ENCODE measurements at regions not wholly inside any gene's neighbourhood (a gene's known extent, or its start where the extent isn't known, plus 50 kb on each side); places are given as distances from the start of the nearest gene placed in this dataset.

DNA sequence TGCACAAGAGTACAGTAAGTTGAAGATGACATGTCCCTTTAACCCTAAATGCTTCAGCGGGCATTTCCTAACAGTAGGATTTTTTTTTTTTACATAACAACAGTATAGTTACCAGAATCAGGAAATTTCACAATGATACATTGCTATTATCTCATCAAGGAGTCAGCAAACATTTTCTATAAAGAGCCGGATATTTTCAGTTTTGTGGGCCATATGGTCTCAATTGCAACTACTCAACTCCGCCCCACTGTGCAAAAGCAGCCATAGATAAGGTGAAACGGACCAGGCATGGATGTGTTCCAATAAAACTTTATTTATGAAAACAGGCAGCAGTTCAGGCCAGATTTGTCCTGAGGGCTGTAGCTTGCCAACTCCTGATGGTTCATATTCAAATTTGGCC, 130.6 kb downstream of the SMAD6 start:
- FAIRE-seq: no peak

DNA sequence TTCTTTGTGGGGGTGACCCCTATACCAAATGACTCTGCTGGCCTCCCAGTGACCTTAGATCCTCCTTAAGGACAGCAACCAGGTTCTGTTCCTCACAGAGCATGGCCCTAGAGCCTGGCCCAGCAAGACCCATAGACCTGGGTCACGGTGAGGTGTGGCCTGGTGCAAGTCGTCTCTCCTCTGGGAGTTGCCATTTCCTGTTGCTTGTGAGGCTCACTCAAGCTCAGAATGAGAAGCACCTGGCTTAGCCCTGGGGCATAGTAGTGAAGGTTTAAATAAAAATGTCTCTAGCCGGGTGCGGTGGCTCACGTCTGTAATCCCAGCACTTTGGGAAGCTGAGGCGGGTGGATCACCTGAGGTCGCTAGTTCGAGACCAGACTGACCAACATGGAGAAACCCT, 131.3 kb downstream of the SMAD6 start:
- FAIRE-seq: no peak

DNA sequence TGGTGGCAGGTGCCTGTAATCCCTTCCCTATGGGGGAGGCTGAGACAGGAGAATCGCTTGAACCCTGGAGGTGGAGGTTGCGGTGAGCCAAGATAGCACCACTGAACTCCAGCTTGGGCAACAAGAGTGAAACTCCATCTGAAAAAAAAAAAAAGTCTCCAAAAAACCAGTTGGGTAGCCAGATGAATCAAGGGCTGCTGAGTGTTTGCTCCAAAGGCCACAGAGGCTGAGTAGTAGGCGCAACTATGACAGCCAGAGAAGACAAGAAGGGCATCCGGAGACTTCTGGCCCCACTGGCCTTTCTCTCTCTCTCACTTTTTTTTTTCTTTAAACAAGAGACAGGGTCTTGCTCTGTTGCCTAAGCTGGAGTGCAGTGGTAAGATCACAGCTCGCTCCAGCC, 131.8 kb downstream of the SMAD6 start:
- no peak for FAIRE-seq

DNA sequence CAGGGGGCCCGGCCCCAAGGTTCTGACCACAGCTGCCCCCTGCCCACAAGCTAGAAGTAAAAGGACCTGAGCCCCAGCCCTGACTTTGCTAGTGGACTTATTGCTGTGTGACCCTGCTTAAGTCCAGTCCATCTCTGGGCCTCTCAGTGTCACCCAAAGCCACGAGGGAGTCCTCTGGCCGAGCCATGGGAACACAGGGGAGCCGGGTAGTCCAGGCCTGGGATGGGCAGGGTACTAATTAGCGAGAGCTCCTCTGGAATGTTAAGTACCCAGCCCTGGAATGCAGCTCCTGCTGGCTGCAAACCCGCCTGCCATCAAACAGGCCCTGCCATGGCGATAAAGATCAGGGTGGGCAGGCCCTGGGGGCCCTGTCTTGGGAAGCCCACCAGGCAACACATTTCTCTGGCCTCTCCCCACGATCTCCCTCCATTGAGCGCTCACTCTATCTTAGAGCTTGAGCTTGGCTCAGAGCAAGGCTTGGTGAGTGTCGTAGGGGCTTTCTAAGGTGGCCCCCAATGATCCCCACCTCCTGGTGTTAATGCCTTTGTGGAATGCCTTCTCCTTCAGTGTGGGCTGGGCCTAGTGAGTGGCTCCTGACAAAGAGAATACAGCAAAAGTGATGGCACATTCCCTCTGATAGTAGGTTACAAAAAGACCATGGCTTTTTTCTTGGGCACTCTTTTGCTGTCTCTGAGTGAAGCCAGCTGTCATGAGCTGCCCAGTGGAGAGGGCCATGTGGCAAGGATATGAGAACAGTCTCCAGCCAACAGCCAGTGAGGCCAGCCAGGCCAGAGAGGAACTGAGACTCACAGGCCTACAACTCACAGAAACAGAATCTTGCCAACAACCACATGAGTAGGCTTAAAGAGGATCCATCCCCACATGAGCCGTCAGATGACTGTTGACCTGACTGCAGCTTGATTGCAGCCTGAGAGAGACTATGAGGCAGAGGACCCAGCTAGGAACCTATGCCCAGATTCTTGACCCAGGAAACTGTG, 133.1 kb downstream of the SMAD6 start:
- no peak for FAIRE-seq

DNA sequence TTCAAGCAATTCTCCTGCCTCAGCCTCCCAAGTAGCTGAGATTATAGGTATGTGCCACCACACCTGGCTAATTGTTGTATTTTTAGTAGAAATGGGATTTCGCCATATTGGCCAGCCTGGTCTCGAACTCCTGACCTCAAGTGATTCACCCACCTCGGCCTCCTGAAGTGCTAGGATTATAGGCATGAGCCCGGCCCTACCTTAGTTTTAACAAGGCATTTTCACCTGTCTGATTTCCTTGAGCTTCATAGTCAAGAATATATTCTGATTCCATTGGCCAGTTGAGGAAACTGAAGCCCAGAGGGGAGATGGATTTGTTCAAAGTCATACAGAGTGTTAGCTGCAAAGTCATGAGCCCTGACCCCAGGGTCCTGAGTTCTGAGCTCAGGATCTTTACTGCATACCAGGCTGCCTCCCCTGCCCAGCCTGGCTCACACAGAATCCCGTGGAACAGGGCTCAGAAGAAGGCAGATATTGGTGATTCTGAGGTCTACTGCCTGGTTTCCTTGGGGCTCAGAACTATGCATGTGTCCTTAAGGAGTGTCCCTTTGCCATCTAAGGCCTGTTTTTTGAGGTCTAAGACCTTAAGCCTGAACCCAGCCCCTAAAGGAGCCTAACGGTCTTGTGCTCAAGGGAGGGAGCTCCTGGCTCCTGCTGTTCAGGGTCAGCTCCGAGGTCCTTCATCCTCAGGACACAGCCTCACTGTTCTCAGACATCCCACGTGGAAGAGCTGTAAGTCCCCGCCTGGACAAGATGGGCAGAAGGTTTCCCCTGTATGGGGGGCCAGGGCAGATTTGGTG, 134.4 kb downstream of the SMAD6 start:
- no peak for FAIRE-seq

DNA sequence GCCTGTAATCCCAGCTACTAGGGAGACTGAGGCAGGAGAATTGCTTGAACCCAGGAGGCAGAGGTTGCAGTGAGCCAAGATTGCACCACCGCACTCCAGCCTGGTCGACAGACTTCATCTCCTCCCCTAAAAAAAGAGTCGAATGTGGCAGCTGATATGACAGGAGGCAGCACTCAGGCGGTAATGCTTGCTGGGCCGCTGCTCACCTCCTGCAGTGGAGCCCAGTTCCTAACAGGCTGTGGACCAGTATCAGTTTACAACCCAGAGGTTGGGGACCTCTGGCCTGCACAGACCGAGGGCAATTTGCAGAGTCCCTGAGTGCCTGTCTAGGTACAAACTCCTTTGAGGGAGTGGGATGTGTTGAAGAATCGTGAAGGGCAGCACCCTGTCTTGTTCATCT, 136.2 kb downstream of the SMAD6 start:
- no peak for FAIRE-seq

DNA sequence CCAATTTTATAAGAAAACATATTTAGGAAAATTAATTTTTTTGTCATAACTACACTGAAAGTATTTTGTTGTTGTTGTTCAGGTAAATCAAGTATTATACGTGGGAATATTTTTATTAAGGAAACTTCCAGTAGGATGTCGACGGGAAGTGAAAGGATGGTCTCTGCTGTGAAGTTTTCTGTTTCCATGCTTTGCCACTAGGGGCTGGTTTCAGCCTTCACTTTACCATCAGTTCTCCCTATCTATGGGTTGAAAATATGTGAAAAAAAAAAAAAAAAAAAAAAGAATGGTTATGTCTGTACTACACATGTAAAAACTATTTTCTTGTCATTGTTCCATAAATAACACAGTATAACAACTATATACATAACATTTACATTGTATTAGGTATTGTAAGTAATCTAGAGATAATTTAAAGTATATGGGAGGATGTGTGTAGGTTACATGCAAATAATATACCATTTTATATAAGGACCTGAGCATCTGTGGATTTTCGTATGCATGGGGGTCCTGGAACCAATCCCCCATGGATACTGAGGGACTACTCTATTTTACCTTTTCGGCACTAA, 136.7 kb downstream of the SMAD6 start:
- FAIRE-seq: peak; percentile 80

DNA sequence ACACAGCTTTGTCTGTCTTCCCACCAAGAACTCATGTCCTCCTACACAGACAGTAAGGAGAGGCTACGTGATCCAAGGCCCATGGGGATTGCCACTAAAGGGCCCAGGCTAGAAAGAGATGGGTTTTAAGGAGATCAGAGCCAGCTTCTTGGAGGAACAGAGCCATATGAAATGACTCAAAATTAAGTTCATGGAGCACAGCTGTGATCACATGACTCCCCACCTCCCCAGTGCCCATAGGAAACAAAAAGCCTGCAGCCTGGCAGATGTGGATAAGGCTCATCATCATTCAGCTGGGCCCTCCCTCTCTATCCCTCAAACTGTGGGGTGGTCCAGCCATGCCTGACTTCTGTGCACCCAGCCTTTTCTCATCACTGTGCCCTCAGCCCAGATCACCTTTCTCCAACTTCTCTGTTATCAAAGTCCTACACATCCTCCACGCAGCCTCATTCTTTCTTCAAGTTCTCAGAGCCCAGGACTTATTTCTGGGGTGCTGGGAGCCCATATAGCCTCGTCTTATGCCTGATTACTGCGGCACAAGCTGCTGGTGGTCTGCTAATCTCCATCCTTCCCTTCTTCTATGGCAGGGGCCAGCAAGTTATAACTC, 137.6 kb downstream of the SMAD6 start:
- FAIRE-seq: no peak

DNA sequence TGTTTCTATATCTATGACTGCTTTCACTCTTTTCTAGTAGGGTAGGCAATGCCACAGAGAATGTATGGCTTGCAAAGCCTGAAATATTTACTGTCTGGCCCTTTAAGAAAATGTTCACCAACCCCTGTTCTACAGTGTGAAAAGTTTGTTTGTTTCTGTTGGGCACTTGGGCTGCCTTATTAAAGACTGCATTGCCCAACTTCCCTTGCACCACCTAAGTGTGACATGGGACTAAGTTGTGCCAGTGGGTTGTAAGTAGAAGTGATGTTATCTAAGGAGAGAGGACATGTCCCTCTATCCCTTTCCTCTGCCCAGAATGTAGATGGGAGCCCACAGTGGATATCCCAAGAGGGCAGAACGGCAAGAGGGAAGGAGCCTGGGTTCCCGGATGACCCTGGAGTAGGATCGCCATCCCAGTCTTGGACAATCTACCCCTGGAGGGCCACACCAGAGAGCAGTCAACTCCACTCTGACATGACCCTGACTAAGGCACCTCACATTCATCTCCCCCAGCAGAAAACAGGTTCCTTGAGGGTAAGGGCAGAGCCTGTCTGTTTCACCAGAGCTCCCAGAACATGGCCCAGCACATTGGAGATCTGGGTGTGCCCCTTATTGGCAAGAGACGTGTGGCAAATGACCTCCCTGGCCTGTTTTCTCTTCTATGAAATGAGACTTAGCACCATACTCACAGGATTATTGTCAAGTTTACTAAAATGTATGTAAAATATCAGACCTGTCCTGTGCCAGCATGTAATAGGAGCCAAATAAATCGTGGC, 138.8 kb downstream of the SMAD6 start:
- no peak for FAIRE-seq

DNA sequence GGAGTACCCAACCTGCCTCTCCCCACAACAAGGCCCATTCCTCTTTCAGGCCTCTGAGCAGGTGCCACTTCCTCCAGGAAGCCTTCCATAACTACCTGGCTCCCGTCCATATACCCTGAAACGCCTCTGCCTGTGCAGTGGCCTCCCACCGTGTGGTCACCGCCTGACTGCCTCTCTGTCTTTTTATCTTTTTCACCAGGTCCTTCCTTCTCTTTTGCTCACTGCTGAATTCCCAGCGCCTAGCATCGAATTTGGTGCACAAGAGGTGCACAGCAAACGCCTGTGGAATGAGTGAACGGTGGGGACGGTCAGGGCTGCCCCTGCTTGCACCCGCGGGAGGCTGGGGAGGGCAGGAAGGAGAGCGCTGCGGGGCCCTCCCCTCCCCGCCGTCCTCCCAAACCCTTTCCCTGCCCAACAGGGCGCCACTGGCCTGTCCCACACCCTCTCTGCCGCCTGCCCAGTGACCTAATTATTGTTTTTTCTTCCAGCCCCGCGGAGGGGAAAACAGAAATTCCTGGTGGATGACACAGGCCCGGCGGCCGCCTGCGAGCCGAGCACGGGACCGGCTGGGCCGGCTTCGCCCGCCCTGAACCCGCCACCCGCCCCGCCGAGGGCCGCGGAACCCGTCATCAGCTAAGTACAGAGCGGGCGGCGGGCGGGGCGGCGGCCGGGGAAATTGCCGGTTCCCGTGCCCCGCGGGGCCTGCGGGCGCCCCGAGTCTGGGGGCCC, 140.1 kb downstream of the SMAD6 start:
- no peak for FAIRE-seq

DNA sequence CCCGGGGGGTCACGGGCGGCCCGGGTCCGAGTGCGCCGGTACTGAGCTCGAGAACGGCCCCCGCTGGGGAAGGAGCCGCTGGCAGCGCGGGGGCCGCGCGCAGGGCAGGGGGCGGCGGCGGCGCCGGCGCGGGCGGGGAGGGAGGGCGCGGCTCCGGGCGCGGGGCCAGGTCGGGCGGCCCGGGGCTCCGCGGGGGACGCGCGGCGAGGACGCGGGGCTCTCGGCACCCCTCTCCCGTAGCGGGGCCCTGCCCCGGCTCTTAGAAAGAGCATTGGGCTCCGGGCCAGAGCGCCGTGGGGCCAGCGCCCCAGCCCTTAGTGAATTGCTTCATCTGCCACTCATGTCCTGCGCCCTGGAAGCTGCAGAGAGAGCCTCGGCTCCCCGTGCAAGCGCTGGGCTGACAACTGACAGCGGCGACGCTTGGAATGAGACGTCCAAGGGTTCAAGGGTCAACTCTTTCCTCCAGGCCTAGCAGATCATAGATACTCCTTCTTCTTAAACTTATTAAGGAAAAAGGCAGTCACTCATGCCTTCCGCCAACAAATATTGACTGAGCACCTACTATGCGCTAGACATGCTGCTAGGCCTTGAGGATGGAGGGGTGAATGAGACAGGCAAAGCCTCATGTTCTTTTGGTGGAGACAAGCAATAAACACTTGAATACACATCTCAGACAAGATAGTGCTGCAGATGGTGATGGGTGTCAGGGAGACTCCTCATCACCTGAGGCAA, 140.8 kb downstream of the SMAD6 start:
- no peak for FAIRE-seq

DNA sequence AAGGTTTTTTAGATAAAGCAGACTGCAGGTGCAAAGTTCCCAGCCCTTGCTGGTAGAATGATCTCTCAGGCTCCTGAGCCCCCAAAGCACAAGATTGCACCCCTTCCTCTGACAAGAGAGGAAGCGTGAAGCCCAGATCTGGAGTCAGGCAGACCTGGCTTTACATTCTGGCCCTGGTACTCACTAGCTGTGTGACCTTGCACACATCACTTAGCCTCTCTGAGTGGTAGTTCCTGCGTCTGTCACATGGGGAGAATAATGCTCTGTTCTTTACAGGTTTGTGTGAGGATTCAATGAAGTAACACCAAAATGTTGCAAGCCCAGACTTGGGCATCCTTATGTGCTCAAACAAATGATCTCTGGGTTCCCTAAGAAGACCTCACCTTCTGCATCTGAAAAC, 141.5 kb downstream of the SMAD6 start:
- FAIRE-seq: no peak

DNA sequence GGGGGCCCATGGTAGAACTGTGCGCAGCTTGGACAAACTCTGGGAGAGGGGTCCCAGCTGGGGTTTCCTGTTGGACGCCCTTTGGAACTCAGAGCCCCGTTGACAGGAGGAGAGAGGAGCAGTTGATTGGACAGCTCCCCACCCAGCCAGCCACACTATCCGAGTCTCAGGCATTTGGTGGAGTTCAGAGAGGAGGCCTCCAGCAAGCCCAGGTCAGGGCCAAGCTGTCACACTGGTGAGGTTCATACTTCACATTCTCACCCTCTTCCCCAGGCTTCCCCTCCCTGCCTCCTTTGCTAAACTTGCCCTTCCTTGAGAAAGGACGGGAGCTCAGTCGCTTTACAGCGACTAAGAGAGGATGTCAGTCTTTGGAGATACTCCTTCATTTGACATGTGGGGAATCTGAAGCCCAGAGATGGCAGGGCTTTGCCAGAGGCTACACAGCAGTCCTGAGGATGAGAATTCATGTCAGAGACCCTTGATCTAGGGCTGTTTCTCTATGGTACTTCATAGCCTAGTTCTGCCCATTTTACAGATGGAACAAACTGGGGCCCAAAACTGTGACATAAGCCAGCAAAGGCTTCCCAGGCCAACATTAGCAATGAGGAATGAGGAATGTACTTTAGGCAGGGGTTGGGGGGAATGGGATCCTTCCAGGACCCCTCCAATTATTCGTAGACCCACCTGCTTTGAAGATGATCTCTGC, 142.2 kb downstream of the SMAD6 start:
- no peak for FAIRE-seq

DNA sequence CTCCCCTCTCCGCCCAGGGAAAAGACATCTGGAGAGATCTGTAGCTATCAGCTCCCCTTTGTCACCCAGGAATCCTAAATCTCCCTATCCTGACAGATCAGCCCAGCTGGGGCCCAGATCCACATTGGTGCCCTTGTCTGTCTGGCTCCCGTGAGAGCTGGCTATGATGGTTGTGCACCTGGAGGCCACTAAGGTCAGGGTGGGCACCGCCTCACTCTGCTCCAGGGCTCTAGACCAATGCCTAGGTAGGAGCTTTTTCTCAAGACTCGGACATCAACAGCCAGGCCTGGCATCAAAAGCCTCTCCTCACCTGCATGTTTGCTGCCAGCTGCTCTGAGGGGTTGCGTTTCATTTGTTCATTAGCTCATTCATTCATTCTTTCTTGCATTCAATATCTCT, 142.7 kb downstream of the SMAD6 start:
- no peak for FAIRE-seq

DNA sequence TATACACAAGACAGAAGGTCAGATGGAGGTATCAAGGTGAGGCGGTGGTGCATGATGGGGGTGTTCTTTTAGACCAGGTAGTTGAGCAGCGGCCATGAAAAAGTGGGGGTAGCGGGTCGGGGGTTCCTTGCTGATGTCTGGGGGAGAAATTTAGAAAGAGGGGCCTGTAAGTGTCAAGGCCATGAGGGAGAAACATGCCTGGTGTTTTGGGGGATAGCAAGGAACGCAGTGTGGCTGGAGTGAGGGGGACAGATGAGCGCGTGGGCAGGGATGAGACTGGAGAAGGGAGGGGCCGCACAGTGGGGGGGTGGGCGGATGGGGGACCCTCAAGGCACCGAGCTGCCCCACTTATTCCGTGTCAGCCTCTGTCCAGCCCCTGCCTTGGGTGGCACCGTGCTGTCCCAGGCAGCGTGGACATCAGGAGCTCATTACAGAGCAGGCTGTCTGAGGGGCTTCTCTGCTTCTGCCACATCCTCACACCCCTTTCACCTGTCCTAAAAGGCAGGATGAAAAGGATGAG, 143.3 kb downstream of the SMAD6 start:
- FAIRE-seq: no peak

DNA sequence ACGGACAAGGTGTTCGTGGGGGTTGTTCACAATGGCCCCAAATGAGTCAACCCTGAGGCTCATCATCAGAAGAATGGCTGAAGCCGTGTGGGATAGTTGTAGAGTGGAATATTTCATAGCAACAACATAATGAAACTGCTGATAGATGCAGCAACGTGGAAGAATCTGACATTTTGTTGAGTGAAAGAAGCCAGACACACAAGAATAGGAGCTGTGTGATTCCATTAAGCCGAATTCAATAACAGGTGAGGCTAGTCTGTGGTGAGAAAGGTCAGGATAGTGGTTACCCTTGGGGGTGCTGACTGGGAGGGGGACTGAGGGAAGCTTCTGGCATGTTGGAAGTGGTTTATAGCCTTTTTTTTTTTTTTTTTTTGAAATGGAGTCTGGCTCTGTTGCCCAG, 144.0 kb downstream of the SMAD6 start:
- no peak for FAIRE-seq

DNA sequence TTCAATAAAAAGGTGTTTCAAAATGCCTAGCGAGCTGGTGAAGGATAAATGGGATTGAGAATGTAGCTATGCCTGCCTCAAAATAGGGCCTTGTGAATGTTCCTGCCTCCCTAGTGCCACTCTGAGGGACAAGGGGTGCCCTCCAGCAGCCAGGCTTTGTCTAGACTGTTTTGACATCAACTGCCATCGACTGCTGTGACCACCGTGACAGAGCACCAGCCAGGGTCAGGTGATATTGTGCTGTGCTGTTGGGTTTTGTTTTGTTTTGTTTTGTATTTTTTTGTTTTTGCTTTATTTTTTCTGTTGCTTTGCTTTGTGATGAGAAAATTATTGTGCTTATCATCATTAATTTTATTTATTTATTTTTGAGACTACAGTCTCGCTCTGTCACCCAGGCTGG, 144.8 kb downstream of the SMAD6 start:
- FAIRE-seq: no peak

DNA sequence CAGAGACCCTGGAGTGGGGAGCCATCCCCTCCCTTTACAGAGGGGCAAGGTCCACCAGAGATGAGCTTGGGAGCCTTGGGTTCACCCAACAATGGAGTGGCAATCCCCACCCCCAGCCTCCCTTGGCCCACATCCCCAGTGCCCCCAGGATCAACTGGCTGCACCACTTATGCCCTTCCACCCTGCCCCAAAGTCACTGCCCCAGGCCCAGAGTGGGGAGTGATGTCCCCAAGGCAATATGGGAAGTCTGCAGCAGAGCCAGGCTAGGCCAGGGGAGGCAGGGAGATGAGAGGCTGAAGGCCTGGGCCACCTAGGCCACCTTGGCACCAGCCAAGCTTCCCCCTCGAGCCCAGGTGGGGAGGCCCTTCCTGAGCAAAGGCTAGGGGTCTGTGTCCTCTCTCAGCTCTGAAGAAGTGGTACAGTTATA, 145.5 kb downstream of the SMAD6 start:
- no peak for FAIRE-seq

DNA sequence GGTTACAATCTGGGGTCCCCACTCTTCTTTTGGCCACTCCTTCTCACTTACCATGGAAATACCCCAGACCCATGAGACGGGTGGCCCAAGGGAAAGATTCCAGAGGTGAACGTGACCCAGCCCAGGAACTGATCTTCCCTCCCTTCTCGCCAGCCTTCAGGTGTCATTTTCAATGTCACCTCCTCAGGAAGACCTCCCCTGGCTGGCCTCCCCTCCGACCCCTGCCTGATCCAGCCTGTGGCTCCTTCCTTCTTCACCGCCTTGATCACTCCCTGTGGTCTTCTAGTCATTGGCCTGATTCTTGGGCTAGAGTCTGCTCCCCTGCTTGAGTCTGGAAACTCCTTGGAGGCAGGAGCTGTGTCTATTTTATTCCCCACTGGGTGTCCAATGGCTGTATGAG, 146.1 kb downstream of the SMAD6 start:
- no peak for FAIRE-seq

Data from TTC549 (cell line).